NCI-H146 treated with DMSO at 0.1 percent for 48 hours (cell line): ENCODE measurements at regions not wholly inside any gene's neighbourhood (a gene's known extent, or its start where the extent isn't known, plus 50 kb on each side); places are given as distances from the start of the nearest gene placed in this dataset.
"Not testable (repeated sequence)": the region's sequence is repeated elsewhere in the genome, so short reads cannot be mapped to it uniquely, and the experiment has no call there.

Experiments
- DNase-seq: peaks from one replicate; lab custom pipeline; 2025; ENCODE audit not compliant: unreplicated experiment; lab: John Stamatoyannopoulos, UW

GRCh38 chr3:173342679-173343078 lies 54.9 kb upstream of the NLGN1 start:
- no peak for DNase-seq

- no peak for DNase-seq
Observed at GRCh38 chr3:173340626-173341025, 56.9 kb upstream of the NLGN1 start.

- DNase-seq: no peak
Observed at GRCh38 chr3:173336261-173336660, 61.3 kb upstream of the NLGN1 start.

- no peak for DNase-seq
Observed at GRCh38 chr3:173306110-173306509, 91.4 kb upstream of the NLGN1 start.

- DNase-seq: no peak
Observed at GRCh38 chr3:173304182-173304800, 93.3 kb upstream of the NLGN1 start.

- no peak for DNase-seq
Observed at GRCh38 chr3:173301647-173302046, 95.9 kb upstream of the NLGN1 start.

- no peak for DNase-seq
Observed at GRCh38 chr3:173289072-173289471, 108.5 kb upstream of the NLGN1 start.

GRCh38 chr3:173287361-173287760 lies 110.2 kb upstream of the NLGN1 start:
- DNase-seq: no peak

- not testable (repeated sequence) for DNase-seq
Observed at GRCh38 chr3:173286507-173286906, 111.0 kb upstream of the NLGN1 start.

- no peak for DNase-seq
Observed at GRCh38 chr3:173284301-173284700, 113.2 kb upstream of the NLGN1 start.

- DNase-seq: no peak
Observed at GRCh38 chr3:173275740-173276139, 121.8 kb upstream of the NLGN1 start.

- DNase-seq: no peak
Observed at GRCh38 chr3:173273838-173274237, 123.7 kb upstream of the NLGN1 start.

- DNase-seq: no peak
Observed at GRCh38 chr3:173268781-173269180, 127.7 kb upstream of the SPATA16 start.

- DNase-seq: no peak
Observed at GRCh38 chr3:173267716-173268115, 126.7 kb upstream of the SPATA16 start.

- DNase-seq: no peak
Observed at GRCh38 chr3:173266441-173266840, 125.4 kb upstream of the SPATA16 start.

GRCh38 chr3:173258697-173259096 lies 117.7 kb upstream of the SPATA16 start:
- DNase-seq: no peak

GRCh38 chr3:173257797-173258196 lies 116.8 kb upstream of the SPATA16 start:
- DNase-seq: no peak

GRCh38 chr3:173255555-173255954 lies 114.5 kb upstream of the SPATA16 start:
- DNase-seq: no peak

GRCh38 chr3:173253471-173253870 lies 112.4 kb upstream of the SPATA16 start:
- no peak for DNase-seq

GRCh38 chr3:173249457-173249856 lies 108.4 kb upstream of the SPATA16 start:
- DNase-seq: no peak

GRCh38 chr3:173241727-173242126 lies 100.7 kb upstream of the SPATA16 start:
- DNase-seq: no peak

- DNase-seq: no peak
Observed at GRCh38 chr3:173238091-173238490, 97.1 kb upstream of the SPATA16 start.

- DNase-seq: no peak
Observed at GRCh38 chr3:173225351-173225750, 84.3 kb upstream of the SPATA16 start.
